ENCODE measurements at regions not wholly inside any gene's neighbourhood (a gene's known extent, or its start where the extent isn't known, plus 50 kb on each side); places are given as distances from the start of the nearest gene placed in this dataset.
"Not testable (repeated sequence)": the region's sequence is repeated elsewhere in the genome, so short reads cannot be mapped to it uniquely, and the experiment has no call there.

- no peak for DNase-seq
Measured at GRCh38 chr7:118949031-118949430, 724.5 kb downstream of the ANKRD7 start.

GRCh38 chr7:118956285-118956684, 731.8 kb downstream of the ANKRD7 start:
- DNase-seq = not testable (repeated sequence)

GRCh38 chr7:118969370-118969769, 744.9 kb downstream of the ANKRD7 start:
- DNase-seq = no peak

DNA sequence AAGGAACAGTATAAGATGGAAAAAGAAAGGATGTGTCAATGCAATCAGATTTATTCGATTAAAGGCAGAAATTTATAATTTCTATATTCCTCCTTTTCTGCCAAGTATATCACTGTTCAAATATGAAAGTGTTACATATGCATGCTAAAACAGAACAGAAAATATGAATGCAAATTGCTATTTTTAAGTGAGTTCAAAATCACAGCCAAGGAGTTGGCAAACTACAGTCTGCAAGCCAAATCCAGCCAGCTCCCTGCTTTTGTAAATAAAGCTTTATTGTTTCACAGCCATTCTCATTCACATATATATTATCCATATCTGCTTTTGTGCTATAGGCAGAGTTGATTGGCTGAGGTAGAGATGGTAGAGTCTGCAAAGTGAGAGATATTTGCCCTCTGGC, 747.2 kb downstream of the ANKRD7 start:
- no peak for DNase-seq

- DNase-seq = no peak
Measured at GRCh38 chr7:118974836-118975235, 750.3 kb downstream of the ANKRD7 start.

GRCh38 chr7:118995350-118995749, 770.8 kb downstream of the ANKRD7 start:
- no peak for DNase-seq

GRCh38 chr7:119007236-119007635, 782.7 kb downstream of the ANKRD7 start:
- DNase-seq = no peak

DNA sequence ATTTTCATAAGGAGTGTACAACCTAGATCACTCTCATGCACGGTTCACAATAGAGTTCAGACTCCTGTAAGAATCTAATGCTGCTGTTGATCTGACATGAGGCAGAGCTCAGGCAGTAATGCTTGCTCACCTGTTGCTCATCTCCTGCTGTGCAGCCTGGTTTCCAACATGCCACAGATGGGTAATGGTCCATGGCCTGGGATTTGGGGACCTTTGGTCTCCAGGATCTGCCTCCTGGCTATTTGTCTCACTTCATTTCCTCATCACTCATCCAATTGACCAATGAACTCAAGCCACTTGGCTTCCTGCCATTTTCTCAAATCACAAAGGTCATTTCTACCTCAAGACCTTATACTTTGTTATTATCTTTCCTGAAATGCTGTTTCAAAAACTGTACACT, 786.1 kb downstream of the ANKRD7 start:
- DNase-seq = no peak

- no peak for DNase-seq
Measured at GRCh38 chr7:119026391-119026790, 801.9 kb downstream of the ANKRD7 start.

DNA sequence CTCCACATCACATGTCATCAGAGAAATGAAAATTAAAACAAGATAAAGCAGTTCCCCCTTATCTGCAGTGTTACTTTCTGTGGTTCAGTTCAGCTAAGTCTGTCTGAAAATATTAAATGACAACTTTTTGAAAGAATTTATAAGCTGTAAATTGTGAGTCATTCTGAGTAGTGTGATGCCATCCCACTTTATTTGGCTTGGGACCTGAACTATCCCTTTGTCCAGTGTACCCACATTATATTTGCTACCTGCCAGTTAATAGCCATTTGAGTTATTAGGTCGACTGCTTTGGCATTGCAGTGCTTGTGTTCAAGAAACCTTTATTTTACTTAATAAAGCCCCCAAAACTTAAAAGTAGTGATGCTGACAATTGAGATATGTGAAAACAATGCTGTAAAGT, 804.2 kb downstream of the ANKRD7 start:
- DNase-seq = no peak

- not testable (repeated sequence) for DNase-seq
Measured at GRCh38 chr7:119032136-119032535, 807.6 kb downstream of the ANKRD7 start.

- DNase-seq = no peak
Measured at GRCh38 chr7:119033641-119034040, 809.1 kb downstream of the ANKRD7 start.

DNA sequence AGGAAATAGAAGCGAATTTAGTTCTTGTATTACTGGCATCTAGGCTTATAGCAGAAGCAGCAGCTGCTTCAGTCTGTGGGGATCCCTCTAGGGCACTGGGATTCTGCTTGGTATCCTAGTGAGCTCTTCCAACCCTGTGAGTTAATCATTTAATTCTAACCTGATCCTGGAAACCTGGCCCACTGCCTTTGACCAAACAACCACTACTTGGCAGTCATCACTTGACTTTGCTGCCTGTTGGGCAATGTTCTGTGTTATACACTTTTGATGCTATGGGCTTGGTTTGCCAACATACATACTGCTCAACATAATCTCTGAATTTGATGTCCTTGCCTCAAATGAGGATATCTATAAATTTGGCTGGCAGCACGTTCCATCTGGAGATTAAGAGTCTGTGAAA, 813.4 kb downstream of the ANKRD7 start:
- no peak for DNase-seq

- no peak for DNase-seq
Measured at GRCh38 chr7:119046068-119046467, 821.6 kb downstream of the ANKRD7 start.

- no peak for DNase-seq
Measured at GRCh38 chr7:119065966-119066365, 841.5 kb downstream of the ANKRD7 start.

DNA sequence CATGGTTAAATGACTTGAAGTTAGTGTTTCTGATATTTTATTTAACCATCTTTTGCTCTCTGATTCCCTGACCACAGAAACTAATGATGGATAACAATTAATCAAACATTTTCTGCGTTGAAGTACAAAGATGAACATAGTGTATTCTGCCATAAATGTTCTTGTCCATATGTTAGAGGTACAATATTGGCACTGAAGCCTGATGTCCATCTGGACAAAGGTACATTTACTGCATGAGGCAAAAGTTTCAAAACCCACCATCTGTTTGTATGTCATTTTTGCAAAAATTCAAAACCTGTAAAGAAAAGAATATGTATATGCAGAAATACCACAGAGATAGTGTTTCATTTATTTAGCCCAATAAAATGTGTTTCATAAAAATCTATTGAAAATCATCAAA, 861.5 kb downstream of the ANKRD7 start:
- DNase-seq = no peak

GRCh38 chr7:119090851-119091250, 866.3 kb downstream of the ANKRD7 start:
- DNase-seq = no peak

- DNase-seq = no peak
Measured at GRCh38 chr7:119096683-119097082, 872.2 kb downstream of the ANKRD7 start.

DNA sequence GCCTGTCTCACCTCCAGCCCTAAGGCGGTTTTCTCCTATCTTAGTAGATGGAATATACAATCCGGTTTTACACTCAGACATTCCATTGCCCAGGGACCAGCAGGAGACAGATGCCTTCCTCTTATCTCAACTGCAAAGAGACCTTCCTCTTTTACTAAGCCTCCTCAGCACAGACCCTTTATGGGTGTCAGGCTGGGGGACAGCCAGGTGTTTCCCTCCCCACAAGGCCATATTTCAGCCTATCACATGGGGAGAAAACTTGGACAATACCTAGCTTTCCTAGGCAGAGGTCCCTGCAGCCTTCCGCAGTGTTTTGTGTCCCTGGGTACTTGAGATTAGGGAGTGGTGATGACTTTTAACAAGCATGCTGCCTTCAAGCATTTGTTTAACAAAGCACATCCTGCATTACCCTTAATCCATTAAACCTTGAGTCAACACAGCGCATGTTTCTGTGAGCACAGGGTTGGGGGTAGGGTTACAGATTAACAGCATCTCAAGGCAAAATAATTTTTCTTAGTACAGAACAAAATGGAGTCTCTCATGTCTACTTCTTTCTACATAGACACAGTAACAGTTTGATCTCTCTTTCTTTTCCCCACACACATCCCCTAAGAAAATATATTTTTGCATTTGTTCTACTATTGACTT, 876.2 kb downstream of the ANKRD7 start:
- DNase-seq = not testable (repeated sequence)

- DNase-seq = no peak
Measured at GRCh38 chr7:119102291-119102690, 877.8 kb downstream of the ANKRD7 start.

DNA sequence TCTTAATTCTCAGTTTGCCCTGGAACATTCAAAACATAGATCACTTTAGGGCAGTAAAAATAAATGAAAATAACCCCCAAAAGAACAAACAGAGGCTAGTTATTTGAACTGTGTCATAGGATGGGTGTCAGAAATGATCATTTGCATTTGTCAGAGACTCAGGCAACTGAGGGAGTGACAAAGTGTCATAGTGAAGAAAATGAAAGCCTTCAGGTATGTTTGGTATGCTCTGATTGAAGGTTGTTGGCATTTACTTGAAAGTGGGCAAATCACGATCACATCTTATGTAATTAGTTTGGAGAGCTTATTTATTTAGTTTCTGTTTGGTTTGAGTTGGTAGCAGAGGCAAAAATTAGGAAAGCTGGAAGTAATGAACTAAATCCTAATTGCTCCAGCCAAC, 880.9 kb downstream of the ANKRD7 start:
- no peak for DNase-seq

GRCh38 chr7:119123326-119123725, 898.8 kb downstream of the ANKRD7 start:
- no peak for DNase-seq

DNA sequence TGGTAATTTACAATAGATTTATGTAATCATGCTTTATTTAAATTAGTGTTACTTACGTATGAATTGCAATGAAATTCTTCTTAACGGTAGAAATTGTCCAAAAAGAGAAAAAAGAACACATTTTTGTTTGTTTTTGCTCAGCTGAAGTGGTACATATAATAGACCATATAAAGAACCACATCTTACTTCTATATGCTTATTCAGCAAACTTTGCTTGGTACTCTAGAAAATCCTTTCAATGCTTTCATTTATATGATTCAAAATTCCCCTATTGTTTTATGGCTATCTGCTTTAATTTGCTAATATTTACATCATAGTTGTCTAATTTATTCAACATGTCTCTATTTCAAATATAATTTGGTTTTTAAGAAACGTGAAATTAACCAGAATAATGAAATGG, 903.2 kb downstream of the ANKRD7 start:
- no peak for DNase-seq

- no peak for DNase-seq
Measured at GRCh38 chr7:119132436-119132835, 907.9 kb downstream of the ANKRD7 start.

DNA sequence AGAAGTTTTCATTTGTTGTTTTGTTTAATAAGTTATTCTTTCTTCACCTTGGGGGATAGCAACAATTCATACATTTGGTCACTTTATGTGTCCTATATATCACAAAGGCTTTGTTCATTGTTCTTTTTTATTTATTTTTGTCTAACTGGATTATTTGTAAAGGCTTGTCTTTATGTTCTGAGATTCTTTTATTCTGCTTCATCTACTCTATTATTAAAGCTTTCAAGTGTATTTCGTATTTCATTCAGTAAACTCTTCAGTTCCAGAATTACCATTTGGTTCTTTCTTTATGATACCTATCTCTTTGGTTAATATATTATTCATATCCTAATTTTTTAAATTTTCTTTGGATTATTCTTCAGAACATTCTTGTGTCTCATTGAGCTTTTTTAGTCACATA, 942.9 kb downstream of the ANKRD7 start:
- no peak for DNase-seq

DNA sequence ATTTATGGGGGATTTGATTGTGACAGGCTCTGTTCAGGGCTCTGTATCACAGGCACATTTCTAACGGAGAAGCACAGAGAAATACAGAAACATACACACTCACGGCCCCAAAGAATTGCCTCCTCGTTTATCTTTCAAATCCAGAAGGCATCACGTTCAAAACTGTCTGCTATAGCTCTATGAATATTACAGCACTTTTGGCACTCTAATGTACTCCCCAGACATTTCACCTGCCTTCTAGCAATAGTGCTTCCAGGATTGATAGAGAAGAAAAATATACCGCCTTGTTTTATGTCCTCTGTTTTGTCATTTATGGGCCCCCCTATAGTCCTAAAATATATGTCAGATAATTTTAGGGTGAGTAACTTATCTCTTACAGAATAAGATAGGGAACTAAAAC, 947.5 kb downstream of the ANKRD7 start:
- DNase-seq = no peak

Data from left hindlimb (tissue), 1 donor.